ENCODE measurements at regions not wholly inside any gene's neighbourhood (a gene's known extent, or its start where the extent isn't known, plus 50 kb on each side); places are given as distances from the start of the nearest gene placed in this dataset.
"Not testable (repeated sequence)": the region's sequence is repeated elsewhere in the genome, so short reads cannot be mapped to it uniquely, and the experiment has no call there.

- 60 to 63% methylated on average over 1 of the region's 2 CpGs for WGBS, 2 experiments (ENCODE audit: insufficient coverage in 2 of 2)
Observed at GRCh38 chr5:87120518-87121303, 147.0 kb upstream of the RASA1 start.

GRCh38 chr5:87121304-87122150, 146.2 kb upstream of the RASA1 start:
- Histone ChIP-seq H3K9me3 (ENCODE audit: control insufficient read depth, low read length) (no peaks in the 10 kb centered on the region), H3K4me1 (ENCODE audit: control insufficient read depth, insufficient read depth, low read length, poor library complexity, severe bottlenecking) (peaks cover 15% of the 10 kb centered on the region)
- 85 to 100% methylated on average over 1 to 4 of the region's 5 CpGs for WGBS, 2 experiments (ENCODE audit: insufficient coverage in 2 of 2)

More at GRCh38 chr5:87120518-87121303, 147.0 kb upstream of the RASA1 start:
- H3K27ac ChIP-seq (ENCODE audit: low read depth, low read length, severe bottlenecking), result no peak overlapping the region
- H3K36me3 ChIP-seq (ENCODE audit: control insufficient read depth, insufficient read depth, low read length), result no peaks in the 10 kb centered on the region
- H3K4me3 ChIP-seq (ENCODE audit: extremely low read depth, insufficient read depth, low read length, poor library complexity, severe bottlenecking), result no peak overlapping the region
- H3K9me3 ChIP-seq (ENCODE audit: control insufficient read depth, low read length), result no peaks in the 10 kb centered on the region
- H3K4me1 ChIP-seq (ENCODE audit: control insufficient read depth, insufficient read depth, low read length, poor library complexity, severe bottlenecking), result peaks cover 15% of the 10 kb centered on the region

GRCh38 chr5:87122151-87122977, 145.3 kb upstream of the RASA1 start:
- Histone ChIP-seq H3K27ac (ENCODE audit: low read depth, low read length, severe bottlenecking) (no peak overlapping the region), H3K36me3 (ENCODE audit: control insufficient read depth, insufficient read depth, low read length) (no peaks in the 10 kb centered on the region), H3K4me1 (ENCODE audit: control insufficient read depth, insufficient read depth, low read length, poor library complexity, severe bottlenecking) (peaks cover 15% of the 10 kb centered on the region), H3K4me3 (ENCODE audit: extremely low read depth, insufficient read depth, low read length, poor library complexity, severe bottlenecking) (no peak overlapping the region), H3K9me3 (ENCODE audit: control insufficient read depth, low read length) (no peaks in the 10 kb centered on the region)
- 93 to 100% methylated on average over 3 of the region's 4 CpGs for WGBS, 2 experiments (ENCODE audit: insufficient coverage in 2 of 2)

More at GRCh38 chr5:87121304-87122150, 146.2 kb upstream of the RASA1 start:
- Histone ChIP-seq H3K36me3 (ENCODE audit: control insufficient read depth, insufficient read depth, low read length) (no peaks in the 10 kb centered on the region), H3K27ac (ENCODE audit: low read depth, low read length, severe bottlenecking) (peak overlapping the region; percentile 33), H3K4me3 (ENCODE audit: extremely low read depth, insufficient read depth, low read length, poor library complexity, severe bottlenecking) (no peak overlapping the region)

GRCh38 chr5:87125766-87126165, 141.9 kb upstream of the RASA1 start:
- H3K36me3 ChIP-seq (ENCODE audit: control insufficient read depth, insufficient read depth, low read length), result no peaks in the 10 kb centered on the region
- H3K27ac ChIP-seq (ENCODE audit: low read depth, low read length, severe bottlenecking), result no peak overlapping the region
- peaks cover 10% of the 10 kb centered on the region for H3K4me1 ChIP-seq (ENCODE audit: control insufficient read depth, insufficient read depth, low read length, poor library complexity, severe bottlenecking)
- no peak overlapping the region for H3K4me3 ChIP-seq (ENCODE audit: extremely low read depth, insufficient read depth, low read length, poor library complexity, severe bottlenecking)
- H3K9me3 ChIP-seq (ENCODE audit: control insufficient read depth, low read length), result no peaks in the 10 kb centered on the region

GRCh38 chr5:87126869-87127268, 140.8 kb upstream of the RASA1 start:
- no peak overlapping the region for H3K27ac ChIP-seq (ENCODE audit: low read depth, low read length, severe bottlenecking)
- H3K9me3 ChIP-seq (ENCODE audit: control insufficient read depth, low read length), result no peaks in the 10 kb centered on the region
- H3K4me3 ChIP-seq (ENCODE audit: extremely low read depth, insufficient read depth, low read length, poor library complexity, severe bottlenecking), result no peak overlapping the region
- no peaks in the 10 kb centered on the region for H3K36me3 ChIP-seq (ENCODE audit: control insufficient read depth, insufficient read depth, low read length)
- 66 to 100% methylated on average over 1 to 3 of the region's 3 CpGs for WGBS, 2 experiments (ENCODE audit: insufficient coverage in 2 of 2)
- H3K4me1 ChIP-seq (ENCODE audit: control insufficient read depth, insufficient read depth, low read length, poor library complexity, severe bottlenecking), result peaks cover 3% of the 10 kb centered on the region

- Histone ChIP-seq H3K4me1 (ENCODE audit: control insufficient read depth, insufficient read depth, low read length, poor library complexity, severe bottlenecking) (no peaks in the 10 kb centered on the region), H3K36me3 (ENCODE audit: control insufficient read depth, insufficient read depth, low read length) (no peaks in the 10 kb centered on the region), H3K27ac (ENCODE audit: low read depth, low read length, severe bottlenecking) (no peak overlapping the region), H3K4me3 (ENCODE audit: extremely low read depth, insufficient read depth, low read length, poor library complexity, severe bottlenecking) (no peak overlapping the region), H3K9me3 (ENCODE audit: control insufficient read depth, low read length) (no peaks in the 10 kb centered on the region)
- WGBS, 2 experiments (ENCODE audit: insufficient coverage in 2 of 2), result 89% methylated on average over 1 of the region's 1 CpG; no CpG with 5 or more reads in 1 of the 2 experiments
Observed at GRCh38 chr5:87127426-87127825, 140.3 kb upstream of the RASA1 start.

GRCh38 chr5:87127956-87128687, 139.6 kb upstream of the RASA1 start:
- no peaks in the 10 kb centered on the region for H3K36me3 ChIP-seq (ENCODE audit: control insufficient read depth, insufficient read depth, low read length)
- H3K27ac ChIP-seq (ENCODE audit: low read depth, low read length, severe bottlenecking), result no peak overlapping the region
- no peak overlapping the region for H3K4me3 ChIP-seq (ENCODE audit: extremely low read depth, insufficient read depth, low read length, poor library complexity, severe bottlenecking)
- H3K4me1 ChIP-seq (ENCODE audit: control insufficient read depth, insufficient read depth, low read length, poor library complexity, severe bottlenecking), result no peaks in the 10 kb centered on the region
- H3K9me3 ChIP-seq (ENCODE audit: control insufficient read depth, low read length), result no peaks in the 10 kb centered on the region
- 86 to 96% methylated on average over 2 of the region's 3 CpGs for WGBS, 2 experiments (ENCODE audit: insufficient coverage in 2 of 2)

- Histone ChIP-seq H3K36me3 (ENCODE audit: control insufficient read depth, insufficient read depth, low read length) (no peaks in the 10 kb centered on the region), H3K4me3 (ENCODE audit: extremely low read depth, insufficient read depth, low read length, poor library complexity, severe bottlenecking) (no peak overlapping the region), H3K4me1 (ENCODE audit: control insufficient read depth, insufficient read depth, low read length, poor library complexity, severe bottlenecking) (no peaks in the 10 kb centered on the region), H3K27ac (ENCODE audit: low read depth, low read length, severe bottlenecking) (no peak overlapping the region), H3K9me3 (ENCODE audit: control insufficient read depth, low read length) (no peaks in the 10 kb centered on the region)
- WGBS, 2 experiments (ENCODE audit: insufficient coverage in 2 of 2), result 57% methylated on average over 1 of the region's 1 CpG; no CpG with 5 or more reads in 1 of the 2 experiments
Observed at GRCh38 chr5:87129046-87129445, 138.6 kb upstream of the RASA1 start.

GRCh38 chr5:87132696-87133095, 135.0 kb upstream of the RASA1 start:
- H3K36me3 ChIP-seq (ENCODE audit: control insufficient read depth, insufficient read depth, low read length), result no peaks in the 10 kb centered on the region
- no peak overlapping the region for H3K4me3 ChIP-seq (ENCODE audit: extremely low read depth, insufficient read depth, low read length, poor library complexity, severe bottlenecking)
- no peaks in the 10 kb centered on the region for H3K4me1 ChIP-seq (ENCODE audit: control insufficient read depth, insufficient read depth, low read length, poor library complexity, severe bottlenecking)
- no peak overlapping the region for H3K27ac ChIP-seq (ENCODE audit: low read depth, low read length, severe bottlenecking)
- H3K9me3 ChIP-seq (ENCODE audit: control insufficient read depth, low read length), result no peaks in the 10 kb centered on the region

GRCh38 chr5:87134513-87134912, 133.2 kb upstream of the RASA1 start:
- not testable (repeated sequence) for H3K36me3 ChIP-seq (ENCODE audit: control insufficient read depth, insufficient read depth, low read length); H3K4me1 ChIP-seq (ENCODE audit: control insufficient read depth, insufficient read depth, low read length, poor library complexity, severe bottlenecking); H3K9me3 ChIP-seq (ENCODE audit: control insufficient read depth, low read length); H3K4me3 ChIP-seq (ENCODE audit: extremely low read depth, insufficient read depth, low read length, poor library complexity, severe bottlenecking); H3K27ac ChIP-seq (ENCODE audit: low read depth, low read length, severe bottlenecking)

Measured in mesodermal cell (in vitro differentiated cells).